GM23248 (cell line): ENCODE measurements at regions not wholly inside any gene's neighbourhood (a gene's known extent, or its start where the extent isn't known, plus 50 kb on each side); places are given as distances from the start of the nearest gene placed in this dataset.

Source experiments
- EZH2 ChIP-seq: fragments of 200-600 bp; sonication (generic); IDR thresholded peaks from 2 replicates; pipeline ENCODE4 v1.6.1; 2018; ENCODE audit warnings: antibody characterized with exemption, mild to moderate bottlenecking; ENCODE audit not compliant: insufficient read depth, poor library complexity, severe bottlenecking
- EZH2phosphoT487 ChIP-seq: fragments of 200-600 bp; sonication (generic); IDR thresholded peaks from 2 replicates; pipeline ENCODE4 v1.6.1; 2018; ENCODE audit warnings: antibody characterized with exemption, moderate library complexity, mild to moderate bottlenecking, low read depth; ENCODE audit not compliant: insufficient read depth

- TF ChIP-seq EZH2phosphoT487 (no peak), EZH2 (no peak)
Measured at GRCh38 chr13:33544308-33544707, 258.8 kb upstream of the STARD13 start.
